DND-41 (cell line): ENCODE measurements at regions not wholly inside any gene's neighbourhood (a gene's known extent, or its start where the extent isn't known, plus 50 kb on each side); places are given as distances from the start of the nearest gene placed in this dataset.

Experiments used
- EZH2 ChIP-seq: IDR thresholded peaks from 3 replicates; pipeline ENCODE4 v1.6.1; 2012; ENCODE audit warnings: borderline replicate concordance, low read depth, mild to moderate bottlenecking, moderate library complexity, low read length, inconsistent platforms; ENCODE audit not compliant: severe bottlenecking
- TF ChIP-seq, protein P1 (sequence below): IDR thresholded peaks from 2 replicates; pipeline ENCODE4 v1.5.1; 2012; ENCODE audit warnings: borderline replicate concordance, low read length, moderate library complexity, mild to moderate bottlenecking; ENCODE audit not compliant: poor library complexity, severe bottlenecking; ENCODE audit errors: extremely low read depth

DNA sequence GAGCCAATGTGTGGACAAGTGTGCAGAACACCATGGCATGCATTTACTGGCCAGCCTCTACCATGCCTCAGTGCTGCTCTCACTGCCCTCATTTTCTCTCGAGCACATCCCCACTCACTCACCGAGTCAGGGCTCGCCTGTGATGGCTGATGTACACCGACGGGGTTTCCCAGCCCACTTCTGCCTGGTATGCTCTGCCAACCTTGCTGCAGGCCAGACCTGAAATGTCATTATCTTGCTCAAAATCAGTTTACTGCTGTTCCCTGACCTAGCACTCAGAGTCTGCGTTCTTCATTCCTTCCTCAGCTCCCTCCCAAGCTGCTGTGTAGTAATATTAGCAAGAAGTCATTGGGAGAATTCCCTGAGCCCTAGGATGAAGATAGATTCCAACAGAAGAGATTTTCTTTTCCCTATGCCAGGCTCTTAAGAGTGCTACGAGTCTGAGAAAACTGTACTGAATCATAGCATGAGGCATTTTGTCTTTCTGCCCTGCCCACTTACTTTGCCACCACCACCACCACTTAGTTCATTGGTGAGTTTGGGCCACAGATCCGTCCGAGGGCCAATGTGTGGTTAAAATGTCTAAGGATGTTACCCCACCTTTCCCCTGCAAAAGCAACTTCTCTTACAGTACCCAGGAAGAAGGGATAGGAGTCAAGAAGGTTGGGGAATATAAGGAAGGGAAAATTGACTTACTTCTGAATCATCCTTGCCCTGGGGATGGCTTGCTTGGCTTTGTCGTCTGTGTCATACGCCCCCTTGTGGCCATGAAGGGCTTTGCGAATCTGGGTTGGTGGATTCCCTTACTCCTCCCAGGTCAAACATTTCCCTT lies 51.0 kb downstream of the BMAL2 start:
- TF ChIP-seq, protein P1, sequence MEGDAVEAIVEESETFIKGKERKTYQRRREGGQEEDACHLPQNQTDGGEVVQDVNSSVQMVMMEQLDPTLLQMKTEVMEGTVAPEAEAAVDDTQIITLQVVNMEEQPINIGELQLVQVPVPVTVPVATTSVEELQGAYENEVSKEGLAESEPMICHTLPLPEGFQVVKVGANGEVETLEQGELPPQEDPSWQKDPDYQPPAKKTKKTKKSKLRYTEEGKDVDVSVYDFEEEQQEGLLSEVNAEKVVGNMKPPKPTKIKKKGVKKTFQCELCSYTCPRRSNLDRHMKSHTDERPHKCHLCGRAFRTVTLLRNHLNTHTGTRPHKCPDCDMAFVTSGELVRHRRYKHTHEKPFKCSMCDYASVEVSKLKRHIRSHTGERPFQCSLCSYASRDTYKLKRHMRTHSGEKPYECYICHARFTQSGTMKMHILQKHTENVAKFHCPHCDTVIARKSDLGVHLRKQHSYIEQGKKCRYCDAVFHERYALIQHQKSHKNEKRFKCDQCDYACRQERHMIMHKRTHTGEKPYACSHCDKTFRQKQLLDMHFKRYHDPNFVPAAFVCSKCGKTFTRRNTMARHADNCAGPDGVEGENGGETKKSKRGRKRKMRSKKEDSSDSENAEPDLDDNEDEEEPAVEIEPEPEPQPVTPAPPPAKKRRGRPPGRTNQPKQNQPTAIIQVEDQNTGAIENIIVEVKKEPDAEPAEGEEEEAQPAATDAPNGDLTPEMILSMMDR: peak; percentile 95
- TF ChIP-seq EZH2: no peak
